ENCODE measurements at regions not wholly inside any gene's neighbourhood (a gene's known extent, or its start where the extent isn't known, plus 50 kb on each side); places are given as distances from the start of the nearest gene placed in this dataset.
A peak's percentile ranks its signal among the peaks of the same experiment; 100 is the strongest.

- no peaks in the 10 kb centered on the region for H3K4me1 ChIP-seq
- H3K9me3 ChIP-seq, result no peaks in the 10 kb centered on the region
- H3K4me3 ChIP-seq, result no peak overlapping the region
- no peak for DNase-seq
- no peak overlapping the region for H3K27ac ChIP-seq
- TF ChIP-seq, protein P1, sequence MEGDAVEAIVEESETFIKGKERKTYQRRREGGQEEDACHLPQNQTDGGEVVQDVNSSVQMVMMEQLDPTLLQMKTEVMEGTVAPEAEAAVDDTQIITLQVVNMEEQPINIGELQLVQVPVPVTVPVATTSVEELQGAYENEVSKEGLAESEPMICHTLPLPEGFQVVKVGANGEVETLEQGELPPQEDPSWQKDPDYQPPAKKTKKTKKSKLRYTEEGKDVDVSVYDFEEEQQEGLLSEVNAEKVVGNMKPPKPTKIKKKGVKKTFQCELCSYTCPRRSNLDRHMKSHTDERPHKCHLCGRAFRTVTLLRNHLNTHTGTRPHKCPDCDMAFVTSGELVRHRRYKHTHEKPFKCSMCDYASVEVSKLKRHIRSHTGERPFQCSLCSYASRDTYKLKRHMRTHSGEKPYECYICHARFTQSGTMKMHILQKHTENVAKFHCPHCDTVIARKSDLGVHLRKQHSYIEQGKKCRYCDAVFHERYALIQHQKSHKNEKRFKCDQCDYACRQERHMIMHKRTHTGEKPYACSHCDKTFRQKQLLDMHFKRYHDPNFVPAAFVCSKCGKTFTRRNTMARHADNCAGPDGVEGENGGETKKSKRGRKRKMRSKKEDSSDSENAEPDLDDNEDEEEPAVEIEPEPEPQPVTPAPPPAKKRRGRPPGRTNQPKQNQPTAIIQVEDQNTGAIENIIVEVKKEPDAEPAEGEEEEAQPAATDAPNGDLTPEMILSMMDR (IDR thresholded peaks at IDR 0.05), result no peak
- TF ChIP-seq POLR2A (IDR thresholded peaks at IDR 0.05) (no peak), POLR2AphosphoS5 (IDR thresholded peaks at IDR 0.05) (no peak), EP300 (IDR thresholded peaks at IDR 0.05) (no peak)
- intact Hi-C loops (cut with DNase I), result no loop called here
- H3K27me3 ChIP-seq, result no peaks in the 10 kb centered on the region
- no peaks in the 10 kb centered on the region for H3K36me3 ChIP-seq
Observed at GRCh38 chr12:118706437-118706836, 274.9 kb upstream of the SRRM4 start.

DNA sequence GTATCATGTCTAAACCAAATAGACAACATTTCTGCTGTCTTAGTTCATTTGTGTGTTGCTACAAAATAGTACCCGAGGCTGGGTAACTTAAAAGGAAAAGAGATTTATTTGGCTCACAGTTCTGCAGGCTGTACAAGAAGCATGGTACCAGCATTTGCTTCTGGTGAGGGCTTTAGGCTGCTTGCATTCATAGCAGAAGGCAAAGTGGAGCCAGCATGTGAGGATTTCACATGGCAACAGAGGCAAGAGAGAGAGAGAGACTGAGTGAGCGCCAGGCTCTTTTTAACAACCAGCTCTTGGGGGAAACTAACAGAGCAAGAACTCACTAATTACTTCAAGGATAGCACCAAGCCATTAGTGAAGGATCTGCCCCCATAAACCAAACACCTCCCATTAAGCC, 271.4 kb upstream of the SRRM4 start:
- 74 to 81% methylated on average over 2 of the region's 2 CpGs for WGBS, 2 donors
- Histone ChIP-seq H3K36me3 (no peaks in the 10 kb centered on the region), H3K4me1 (no peaks in the 10 kb centered on the region), H3K4me3 (no peak overlapping the region), H3K27me3 (peaks cover 0 to 5% (median 0%) of the 10 kb centered on the region in 3 donors), H3K9me3 (no peaks in the 10 kb centered on the region), H3K27ac (no peak overlapping the region)
- TF ChIP-seq EP300 (IDR thresholded peaks at IDR 0.05) (no peak), POLR2A (IDR thresholded peaks at IDR 0.05) (no peak), POLR2AphosphoS5 (IDR thresholded peaks at IDR 0.05) (no peak)
- TF ChIP-seq, protein P1 (IDR thresholded peaks at IDR 0.05), result no peak
- no peak for DNase-seq
- intact Hi-C loops (cut with DNase I), result no loop called here

- TF ChIP-seq POLR2AphosphoS5 (IDR thresholded peaks at IDR 0.05), result no peak
- TF ChIP-seq, protein P1 (IDR thresholded peaks at IDR 0.05), result no peak
- no peak for TF ChIP-seq EP300 (IDR thresholded peaks at IDR 0.05)
- no peak for TF ChIP-seq POLR2A (IDR thresholded peaks at IDR 0.05)
- DNase-seq, result no peak
- Histone ChIP-seq H3K36me3 (no peaks in the 10 kb centered on the region), H3K27ac (no peak overlapping the region), H3K4me3 (no peak overlapping the region), H3K9me3 (no peaks in the 10 kb centered on the region), H3K4me1 (no peaks in the 10 kb centered on the region), H3K27me3 (peaks cover 0 to 5% (median 0%) of the 10 kb centered on the region in 3 donors)
- 43 to 67% methylated on average over 1 of the region's 1 CpG for WGBS, 2 donors
- intact Hi-C loops (cut with DNase I), result no loop called here
Observed at GRCh38 chr12:118711185-118711584, 270.2 kb upstream of the SRRM4 start.

DNA sequence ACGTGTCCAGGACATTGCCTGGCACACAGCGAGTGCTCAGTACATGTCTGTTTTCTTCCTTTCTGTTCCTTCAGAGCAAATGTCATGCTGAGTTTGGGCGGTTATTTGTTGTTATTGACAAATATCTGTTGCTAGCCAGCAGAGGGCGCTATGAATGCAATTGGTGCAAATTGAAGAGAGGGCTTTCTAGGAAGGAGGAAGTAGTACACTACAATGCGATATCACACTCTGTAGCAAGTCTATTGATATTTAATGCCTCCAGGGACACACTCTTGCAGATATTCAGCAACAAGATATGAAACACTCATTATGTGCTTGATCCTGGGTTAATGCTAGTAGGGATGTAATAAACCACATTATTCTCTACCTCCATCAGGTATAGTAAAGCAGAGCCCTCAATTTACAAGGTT, 267.3 kb upstream of the SRRM4 start:
- Histone ChIP-seq H3K27ac (no peak overlapping the region), H3K36me3 (no peaks in the 10 kb centered on the region), H3K4me3 (no peak overlapping the region), H3K9me3 (no peaks in the 10 kb centered on the region), H3K4me1 (no peaks in the 10 kb centered on the region), H3K27me3 (peaks cover 0 to 5% (median 0%) of the 10 kb centered on the region in 3 donors)
- no peak for DNase-seq
- TF ChIP-seq POLR2A (IDR thresholded peaks at IDR 0.05), result no peak
- TF ChIP-seq, protein P1 (IDR thresholded peaks at IDR 0.05), result peak in 1 of 4 experiments; percentile 10
- WGBS, 2 donors, result 11 to 14% methylated on average over 5 of the region's 5 CpGs
- intact Hi-C loops (cut with DNase I), result no loop called here

GRCh38 chr12:118714500-118714899, 266.8 kb upstream of the SRRM4 start:
- H3K27ac ChIP-seq, result no peak overlapping the region
- intact Hi-C loops (cut with DNase I), result no loop called here
- WGBS, 2 donors, result 9 to 39% methylated on average over 4 of the region's 4 CpGs

More at GRCh38 chr12:118714500-118714899, 266.8 kb upstream of the SRRM4 start:
- no peaks in the 10 kb centered on the region for H3K4me1 ChIP-seq
- peaks cover 0 to 5% (median 0%) of the 10 kb centered on the region in 3 donors for H3K27me3 ChIP-seq
- H3K9me3 ChIP-seq, result no peaks in the 10 kb centered on the region
- DNase-seq, result no peak
- TF ChIP-seq, protein P1 (IDR thresholded peaks at IDR 0.05), result no peak
- TF ChIP-seq EP300 (IDR thresholded peaks at IDR 0.05), result no peak
- TF ChIP-seq POLR2AphosphoS5 (IDR thresholded peaks at IDR 0.05), result no peak
- TF ChIP-seq POLR2A (IDR thresholded peaks at IDR 0.05), result no peak
- no peak overlapping the region for H3K4me3 ChIP-seq
- H3K36me3 ChIP-seq, result no peaks in the 10 kb centered on the region

Data from sigmoid colon (tissue), 6 donors.